Amniotic stem cell (primary cell): ENCODE measurements at regions not wholly inside any gene's neighbourhood (a gene's known extent, or its start where the extent isn't known, plus 50 kb on each side); places are given as distances from the start of the nearest gene placed in this dataset.
A peak's percentile ranks its signal among the peaks of the same experiment; 100 is the strongest.
"Not testable (repeated sequence)": the region's sequence is repeated elsewhere in the genome, so short reads cannot be mapped to it uniquely, and the experiment has no call there.

Source experiments
- DNase-seq: peaks from one replicate; lab custom pipeline; 2025; lab: John Stamatoyannopoulos, UW

- no peak for DNase-seq
Observed at GRCh38 chr5:60077292-60077691, 183.8 kb upstream of the PDE4D start.

GRCh38 chr5:60076746-60077145, 183.2 kb upstream of the PDE4D start:
- DNase-seq, result no peak

- peak; percentile 34 for DNase-seq
Observed at GRCh38 chr5:60066502-60066901, 173.0 kb upstream of the PDE4D start.

GRCh38 chr5:60060389-60060788, 166.9 kb upstream of the PDE4D start:
- DNase-seq, result no peak

- DNase-seq, result no peak
Observed at GRCh38 chr5:60056191-60056590, 162.7 kb upstream of the PDE4D start.

GRCh38 chr5:60055168-60055567, 161.6 kb upstream of the PDE4D start:
- DNase-seq, result no peak

- DNase-seq, result not testable (repeated sequence)
Observed at GRCh38 chr5:60041996-60042664, 148.6 kb upstream of the PDE4D start.

GRCh38 chr5:60041508-60041907, 148.0 kb upstream of the PDE4D start:
- not testable (repeated sequence) for DNase-seq

- DNase-seq, result no peak
Observed at GRCh38 chr5:60036192-60036938, 142.8 kb upstream of the PDE4D start.

- no peak for DNase-seq
Observed at GRCh38 chr5:60026161-60026560, 132.6 kb upstream of the PDE4D start.

- no peak for DNase-seq
Observed at GRCh38 chr5:60024104-60024503, 130.6 kb upstream of the PDE4D start.

- DNase-seq, result peak; percentile 8
Observed at GRCh38 chr5:60023255-60023654, 129.7 kb upstream of the PDE4D start.

- no peak for DNase-seq
Observed at GRCh38 chr5:60020457-60020856, 126.9 kb upstream of the PDE4D start.

- DNase-seq, result not testable (repeated sequence)
Observed at GRCh38 chr5:60018960-60019359, 125.4 kb upstream of the PDE4D start.

- no peak for DNase-seq
Observed at GRCh38 chr5:60018091-60018490, 124.6 kb upstream of the PDE4D start.

GRCh38 chr5:60014331-60014730, 120.8 kb upstream of the PDE4D start:
- no peak for DNase-seq

- no peak for DNase-seq
Observed at GRCh38 chr5:60010853-60011252, 117.3 kb upstream of the PDE4D start.

- no peak for DNase-seq
Observed at GRCh38 chr5:60010328-60010727, 116.8 kb upstream of the PDE4D start.

GRCh38 chr5:60007729-60008128, 114.2 kb upstream of the PDE4D start:
- DNase-seq, result no peak

- DNase-seq, result no peak
Observed at GRCh38 chr5:59999056-59999455, 105.5 kb upstream of the PDE4D start.

GRCh38 chr5:59992206-59992605, 98.7 kb upstream of the PDE4D start:
- DNase-seq, result no peak

- no peak for DNase-seq
Observed at GRCh38 chr5:59988396-59988795, 94.9 kb upstream of the PDE4D start.

- no peak for DNase-seq
Observed at GRCh38 chr5:59976342-59976741, 82.8 kb upstream of the PDE4D start.

GRCh38 chr5:59972043-59972442, 78.5 kb upstream of the PDE4D start:
- no peak for DNase-seq
